ENCODE measurements at regions not wholly inside any gene's neighbourhood (a gene's known extent, or its start where the extent isn't known, plus 50 kb on each side); places are given as distances from the start of the nearest gene placed in this dataset.

DNA sequence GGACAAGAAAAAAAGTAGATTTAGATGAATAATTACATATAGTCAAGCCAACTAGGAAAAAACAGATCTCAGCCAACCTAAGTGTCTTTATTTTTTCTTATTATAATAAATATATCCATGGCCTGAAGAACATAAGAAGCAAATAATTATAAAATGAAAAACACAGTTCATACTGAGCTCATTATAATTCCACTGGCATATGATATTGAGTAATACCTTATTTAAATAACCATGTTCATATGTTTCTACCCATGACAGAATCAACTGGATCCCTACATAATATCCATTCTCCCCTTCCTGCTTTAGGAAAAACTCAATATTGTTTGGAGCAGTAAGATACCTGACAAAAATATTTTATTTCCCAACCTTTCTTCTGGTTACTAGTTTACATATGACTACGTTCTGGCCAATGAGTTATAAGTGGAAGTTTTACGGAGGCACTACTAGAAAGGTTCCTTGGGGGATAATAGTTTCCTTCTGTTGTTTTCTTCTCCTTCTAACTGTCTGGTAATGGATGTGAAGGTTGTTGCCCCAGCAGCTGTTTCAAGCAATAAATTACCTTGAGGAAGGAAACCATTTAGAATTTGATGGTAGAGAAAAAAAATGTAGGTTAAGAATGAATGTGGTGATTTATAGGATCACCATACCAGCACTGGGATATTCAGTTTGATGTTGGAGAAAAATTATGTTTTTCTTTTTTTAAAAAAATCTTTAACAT, 184.1 kb upstream of the MBNL1 start:
- no peak for DNase-seq (ENCODE audit: low spot score)
- no peaks in the 10 kb centered on the region for H3K27me3 ChIP-seq (ENCODE audit: control insufficient read depth in 4 of 4, insufficient read depth in 4 of 4, low read length in 3 of 4)
- TF ChIP-seq HNF4G (IDR thresholded peaks at IDR 0.05) (no peak), EGR1 (IDR thresholded peaks at IDR 0.05; ENCODE audit: low read depth in 2 of 2) (no peak), RAD21 (IDR thresholded peaks at IDR 0.05) (no peak)
- no peak overlapping the region for H3K27ac ChIP-seq (ENCODE audit: low read depth in 1 of 2, low read length in 2 of 2)
- 90% methylated on average over 2 of the region's 2 CpGs for WGBS
- no peak overlapping the region for H3K4me3 ChIP-seq (ENCODE audit: low read depth in 1 of 3, low read length in 3 of 3)
- no peaks in the 10 kb centered on the region for H3K36me3 ChIP-seq (ENCODE audit: control insufficient read depth in 4 of 4, insufficient read depth in 3 of 4, low read depth in 1 of 4, low read length in 3 of 4)
- H3K9me3 ChIP-seq (ENCODE audit: control insufficient read depth in 4 of 4, low read length in 3 of 4), result no peaks in the 10 kb centered on the region
- H3K9ac ChIP-seq (ENCODE audit: low read depth in 1 of 2, low read length in 2 of 2), result no peak overlapping the region
- H3K4me1 ChIP-seq (ENCODE audit: control insufficient read depth in 4 of 4, insufficient read depth in 4 of 4, low read length in 3 of 4), result no peaks in the 10 kb centered on the region

DNA sequence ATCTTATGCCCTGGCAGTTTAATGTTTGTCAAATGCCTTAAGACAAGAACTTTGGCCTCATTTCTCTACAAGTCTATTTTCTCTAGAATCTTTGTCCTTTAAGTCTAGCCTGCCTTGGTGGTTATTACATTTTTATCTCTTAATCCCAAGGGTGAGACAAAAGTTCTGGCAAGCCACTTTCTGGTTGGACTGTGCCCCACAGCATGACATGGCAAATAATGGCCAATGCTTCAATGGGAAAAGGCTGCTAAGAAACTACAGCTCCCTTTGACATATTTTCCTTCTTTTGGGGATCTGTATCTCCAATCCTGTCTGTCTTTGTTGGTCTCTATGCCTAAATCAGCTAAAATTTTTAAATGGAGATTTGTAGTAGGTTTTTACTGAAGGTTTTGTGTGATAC, 181.6 kb upstream of the MBNL1 start:
- no peak overlapping the region for H3K9ac ChIP-seq (ENCODE audit: low read depth in 1 of 2, low read length in 2 of 2)
- no peaks in the 10 kb centered on the region for H3K4me1 ChIP-seq (ENCODE audit: control insufficient read depth in 4 of 4, insufficient read depth in 4 of 4, low read length in 3 of 4)
- H3K4me3 ChIP-seq (ENCODE audit: low read depth in 1 of 3, low read length in 3 of 3), result no peak overlapping the region
- H3K27ac ChIP-seq (ENCODE audit: low read depth in 1 of 2, low read length in 2 of 2), result no peak overlapping the region
- no peaks in the 10 kb centered on the region for H3K9me3 ChIP-seq (ENCODE audit: control insufficient read depth in 4 of 4, low read length in 3 of 4)
- no peak for DNase-seq (ENCODE audit: low spot score)
- H3K27me3 ChIP-seq (ENCODE audit: control insufficient read depth in 4 of 4, insufficient read depth in 4 of 4, low read length in 3 of 4), result no peaks in the 10 kb centered on the region
- TF ChIP-seq SP1 (IDR thresholded peaks at IDR 0.05) (no peak), EGR1 (IDR thresholded peaks at IDR 0.05; ENCODE audit: low read depth in 2 of 2) (no peak), FOXA2 (IDR thresholded peaks at IDR 0.05) (no peak), RAD21 (IDR thresholded peaks at IDR 0.05) (no peak), GABPA (IDR thresholded peaks at IDR 0.05 in 1 of 2, conservative IDR thresholded peaks at IDR 0.05 in 1 of 2) (no peak), TAF1 (conservative IDR thresholded peaks at IDR 0.05) (no peak), FOXA1 (IDR thresholded peaks at IDR 0.05) (no peak), HNF4A (conservative IDR thresholded peaks at IDR 0.05) (no peak), YY1 (IDR thresholded peaks at IDR 0.05) (no peak), RXRA (IDR thresholded peaks at IDR 0.05) (no peak), NR2F2 (IDR thresholded peaks at IDR 0.05) (no peak), HNF4G (IDR thresholded peaks at IDR 0.05) (no peak), JUND (IDR thresholded peaks at IDR 0.05) (no peak)
- TF ChIP-seq, protein P1, sequence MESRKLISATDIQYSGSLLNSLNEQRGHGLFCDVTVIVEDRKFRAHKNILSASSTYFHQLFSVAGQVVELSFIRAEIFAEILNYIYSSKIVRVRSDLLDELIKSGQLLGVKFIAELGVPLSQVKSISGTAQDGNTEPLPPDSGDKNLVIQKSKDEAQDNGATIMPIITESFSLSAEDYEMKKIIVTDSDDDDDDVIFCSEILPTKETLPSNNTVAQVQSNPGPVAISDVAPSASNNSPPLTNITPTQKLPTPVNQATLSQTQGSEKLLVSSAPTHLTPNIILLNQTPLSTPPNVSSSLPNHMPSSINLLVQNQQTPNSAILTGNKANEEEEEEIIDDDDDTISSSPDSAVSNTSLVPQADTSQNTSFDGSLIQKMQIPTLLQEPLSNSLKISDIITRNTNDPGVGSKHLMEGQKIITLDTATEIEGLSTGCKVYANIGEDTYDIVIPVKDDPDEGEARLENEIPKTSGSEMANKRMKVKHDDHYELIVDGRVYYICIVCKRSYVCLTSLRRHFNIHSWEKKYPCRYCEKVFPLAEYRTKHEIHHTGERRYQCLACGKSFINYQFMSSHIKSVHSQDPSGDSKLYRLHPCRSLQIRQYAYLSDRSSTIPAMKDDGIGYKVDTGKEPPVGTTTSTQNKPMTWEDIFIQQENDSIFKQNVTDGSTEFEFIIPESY (IDR thresholded peaks at IDR 0.05), result no peak
- TF ChIP-seq, protein P2, sequence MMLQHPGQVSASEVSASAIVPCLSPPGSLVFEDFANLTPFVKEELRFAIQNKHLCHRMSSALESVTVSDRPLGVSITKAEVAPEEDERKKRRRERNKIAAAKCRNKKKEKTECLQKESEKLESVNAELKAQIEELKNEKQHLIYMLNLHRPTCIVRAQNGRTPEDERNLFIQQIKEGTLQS (IDR thresholded peaks at IDR 0.05), result no peak
- TF ChIP-seq, protein P3, sequence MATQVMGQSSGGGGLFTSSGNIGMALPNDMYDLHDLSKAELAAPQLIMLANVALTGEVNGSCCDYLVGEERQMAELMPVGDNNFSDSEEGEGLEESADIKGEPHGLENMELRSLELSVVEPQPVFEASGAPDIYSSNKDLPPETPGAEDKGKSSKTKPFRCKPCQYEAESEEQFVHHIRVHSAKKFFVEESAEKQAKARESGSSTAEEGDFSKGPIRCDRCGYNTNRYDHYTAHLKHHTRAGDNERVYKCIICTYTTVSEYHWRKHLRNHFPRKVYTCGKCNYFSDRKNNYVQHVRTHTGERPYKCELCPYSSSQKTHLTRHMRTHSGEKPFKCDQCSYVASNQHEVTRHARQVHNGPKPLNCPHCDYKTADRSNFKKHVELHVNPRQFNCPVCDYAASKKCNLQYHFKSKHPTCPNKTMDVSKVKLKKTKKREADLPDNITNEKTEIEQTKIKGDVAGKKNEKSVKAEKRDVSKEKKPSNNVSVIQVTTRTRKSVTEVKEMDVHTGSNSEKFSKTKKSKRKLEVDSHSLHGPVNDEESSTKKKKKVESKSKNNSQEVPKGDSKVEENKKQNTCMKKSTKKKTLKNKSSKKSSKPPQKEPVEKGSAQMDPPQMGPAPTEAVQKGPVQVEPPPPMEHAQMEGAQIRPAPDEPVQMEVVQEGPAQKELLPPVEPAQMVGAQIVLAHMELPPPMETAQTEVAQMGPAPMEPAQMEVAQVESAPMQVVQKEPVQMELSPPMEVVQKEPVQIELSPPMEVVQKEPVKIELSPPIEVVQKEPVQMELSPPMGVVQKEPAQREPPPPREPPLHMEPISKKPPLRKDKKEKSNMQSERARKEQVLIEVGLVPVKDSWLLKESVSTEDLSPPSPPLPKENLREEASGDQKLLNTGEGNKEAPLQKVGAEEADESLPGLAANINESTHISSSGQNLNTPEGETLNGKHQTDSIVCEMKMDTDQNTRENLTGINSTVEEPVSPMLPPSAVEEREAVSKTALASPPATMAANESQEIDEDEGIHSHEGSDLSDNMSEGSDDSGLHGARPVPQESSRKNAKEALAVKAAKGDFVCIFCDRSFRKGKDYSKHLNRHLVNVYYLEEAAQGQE (IDR thresholded peaks at IDR 0.05), result no peak
- TF ChIP-seq, protein P4, sequence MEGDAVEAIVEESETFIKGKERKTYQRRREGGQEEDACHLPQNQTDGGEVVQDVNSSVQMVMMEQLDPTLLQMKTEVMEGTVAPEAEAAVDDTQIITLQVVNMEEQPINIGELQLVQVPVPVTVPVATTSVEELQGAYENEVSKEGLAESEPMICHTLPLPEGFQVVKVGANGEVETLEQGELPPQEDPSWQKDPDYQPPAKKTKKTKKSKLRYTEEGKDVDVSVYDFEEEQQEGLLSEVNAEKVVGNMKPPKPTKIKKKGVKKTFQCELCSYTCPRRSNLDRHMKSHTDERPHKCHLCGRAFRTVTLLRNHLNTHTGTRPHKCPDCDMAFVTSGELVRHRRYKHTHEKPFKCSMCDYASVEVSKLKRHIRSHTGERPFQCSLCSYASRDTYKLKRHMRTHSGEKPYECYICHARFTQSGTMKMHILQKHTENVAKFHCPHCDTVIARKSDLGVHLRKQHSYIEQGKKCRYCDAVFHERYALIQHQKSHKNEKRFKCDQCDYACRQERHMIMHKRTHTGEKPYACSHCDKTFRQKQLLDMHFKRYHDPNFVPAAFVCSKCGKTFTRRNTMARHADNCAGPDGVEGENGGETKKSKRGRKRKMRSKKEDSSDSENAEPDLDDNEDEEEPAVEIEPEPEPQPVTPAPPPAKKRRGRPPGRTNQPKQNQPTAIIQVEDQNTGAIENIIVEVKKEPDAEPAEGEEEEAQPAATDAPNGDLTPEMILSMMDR (IDR thresholded peaks at IDR 0.05; ENCODE audit: low read depth, low read length, missing input control), result no peak
- TF ChIP-seq, protein P5, sequence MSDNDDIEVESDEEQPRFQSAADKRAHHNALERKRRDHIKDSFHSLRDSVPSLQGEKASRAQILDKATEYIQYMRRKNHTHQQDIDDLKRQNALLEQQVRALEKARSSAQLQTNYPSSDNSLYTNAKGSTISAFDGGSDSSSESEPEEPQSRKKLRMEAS (IDR thresholded peaks at IDR 0.05), result no peak
- no peaks in the 10 kb centered on the region for H3K36me3 ChIP-seq (ENCODE audit: control insufficient read depth in 4 of 4, insufficient read depth in 3 of 4, low read depth in 1 of 4, low read length in 3 of 4)
